Transverse colon (tissue), 4 donors: ENCODE measurements at regions not wholly inside any gene's neighbourhood (a gene's known extent, or its start where the extent isn't known, plus 50 kb on each side); places are given as distances from the start of the nearest gene placed in this dataset.
"Not testable (repeated sequence)": the region's sequence is repeated elsewhere in the genome, so short reads cannot be mapped to it uniquely, and the experiment has no call there.

Experiments
- POLR2A ChIP-seq: fragments of 450-650 bp; IDR thresholded peaks from one replicate; pipeline ENCODE4 v1.6.1; 2016; ENCODE audit warnings: antibody characterized with exemption, mild to moderate bottlenecking, moderate library complexity
- POLR2AphosphoS5 ChIP-seq, 3 donors: sonication (generic); formaldehyde crosslinking; IDR thresholded peaks; one replicate each; pipeline ENCODE4 v1.6.1; 2016; ENCODE audit warnings: antibody characterized with exemption in 3 of 3
- TF ChIP-seq, protein P1 (sequence below), 5 experiments: fragments of 200-600 bp in 3 of 5; fragments of 450-650 bp in 2 of 5; sonication (generic) in 3 of 5; IDR thresholded peaks; 1 replicate in 2 of 5; 2 replicates in 3 of 5; pipeline ENCODE4 v1.5.1; 2016 to 2017; ENCODE audit warnings: antibody characterized with exemption in 5 of 5, inconsistent platforms in 3 of 5, mild to moderate bottlenecking in 2 of 5, moderate library complexity in 1 of 5

- not testable (repeated sequence) for TF ChIP-seq POLR2A; POLR2AphosphoS5 (IDR thresholded peaks at IDR 0.05)
- TF ChIP-seq, protein P1, sequence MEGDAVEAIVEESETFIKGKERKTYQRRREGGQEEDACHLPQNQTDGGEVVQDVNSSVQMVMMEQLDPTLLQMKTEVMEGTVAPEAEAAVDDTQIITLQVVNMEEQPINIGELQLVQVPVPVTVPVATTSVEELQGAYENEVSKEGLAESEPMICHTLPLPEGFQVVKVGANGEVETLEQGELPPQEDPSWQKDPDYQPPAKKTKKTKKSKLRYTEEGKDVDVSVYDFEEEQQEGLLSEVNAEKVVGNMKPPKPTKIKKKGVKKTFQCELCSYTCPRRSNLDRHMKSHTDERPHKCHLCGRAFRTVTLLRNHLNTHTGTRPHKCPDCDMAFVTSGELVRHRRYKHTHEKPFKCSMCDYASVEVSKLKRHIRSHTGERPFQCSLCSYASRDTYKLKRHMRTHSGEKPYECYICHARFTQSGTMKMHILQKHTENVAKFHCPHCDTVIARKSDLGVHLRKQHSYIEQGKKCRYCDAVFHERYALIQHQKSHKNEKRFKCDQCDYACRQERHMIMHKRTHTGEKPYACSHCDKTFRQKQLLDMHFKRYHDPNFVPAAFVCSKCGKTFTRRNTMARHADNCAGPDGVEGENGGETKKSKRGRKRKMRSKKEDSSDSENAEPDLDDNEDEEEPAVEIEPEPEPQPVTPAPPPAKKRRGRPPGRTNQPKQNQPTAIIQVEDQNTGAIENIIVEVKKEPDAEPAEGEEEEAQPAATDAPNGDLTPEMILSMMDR (IDR thresholded peaks at IDR 0.05), result not testable (repeated sequence)
Measured at GRCh38 chr5:98325187-98325586, 448.3 kb upstream of the RGMB start.
